Activated naive CD4-positive, alpha-beta T cell treated with anti-CD3 and anti-CD28 coated beads, Interleukin-2, amount 50 U/mL, for 24 hours (primary cell): ENCODE measurements at regions not wholly inside any gene's neighbourhood (a gene's known extent, or its start where the extent isn't known, plus 50 kb on each side); places are given as distances from the start of the nearest gene placed in this dataset.
"Not testable (repeated sequence)": the region's sequence is repeated elsewhere in the genome, so short reads cannot be mapped to it uniquely, and the experiment has no call there.

ENCODE experiments used
- H3K27ac Mint-ChIP-seq: one replicate; pipeline ENCODE4 v1.8.0; 2021; ENCODE audit warnings: mild to moderate bottlenecking, mixed read lengths
- H3K27me3 Mint-ChIP-seq: one replicate; pipeline ENCODE4 v1.8.0; 2021; ENCODE audit warnings: mixed read lengths
- H3K36me3 Mint-ChIP-seq: one replicate; pipeline ENCODE4 v1.8.0; 2021; ENCODE audit warnings: mixed read lengths
- H3K4me1 Mint-ChIP-seq: one replicate; pipeline ENCODE4 v1.8.0; 2021; ENCODE audit warnings: mixed read lengths
- H3K4me3 Mint-ChIP-seq: one replicate; pipeline ENCODE4 v1.8.0; 2021; ENCODE audit warnings: mild to moderate bottlenecking, mixed read lengths
- H3K9me3 Mint-ChIP-seq: one replicate; pipeline ENCODE4 v1.8.0; 2021; ENCODE audit warnings: mixed read lengths

DNA sequence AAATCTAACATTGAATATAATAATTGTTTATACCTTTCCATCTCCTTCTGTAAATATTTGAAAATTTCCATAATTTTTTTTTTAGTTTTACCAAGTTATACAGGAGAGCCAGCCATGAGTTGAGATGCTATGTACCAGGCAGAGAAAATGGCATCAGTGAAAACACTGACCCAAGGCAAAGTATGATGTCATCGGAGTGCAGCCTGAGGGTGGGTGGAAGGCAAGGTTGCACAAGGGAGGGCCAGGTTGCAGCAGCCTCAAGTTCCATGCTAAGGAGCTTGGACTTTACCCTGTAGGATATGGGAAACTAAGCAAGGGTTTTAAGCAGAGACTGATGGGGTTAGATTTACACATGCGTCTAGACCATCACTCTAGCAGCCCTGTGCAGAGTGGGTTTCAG, 441.1 kb downstream of the BCAT1 start:
- Mint-ChIP-seq H3K4me1 (no peaks in the 10 kb centered on the region), H3K9me3 (no peaks in the 10 kb centered on the region), H3K27ac (no peak overlapping the region), H3K36me3 (no peaks in the 10 kb centered on the region), H3K4me3 (no peak overlapping the region), H3K27me3 (no peaks in the 10 kb centered on the region)

DNA sequence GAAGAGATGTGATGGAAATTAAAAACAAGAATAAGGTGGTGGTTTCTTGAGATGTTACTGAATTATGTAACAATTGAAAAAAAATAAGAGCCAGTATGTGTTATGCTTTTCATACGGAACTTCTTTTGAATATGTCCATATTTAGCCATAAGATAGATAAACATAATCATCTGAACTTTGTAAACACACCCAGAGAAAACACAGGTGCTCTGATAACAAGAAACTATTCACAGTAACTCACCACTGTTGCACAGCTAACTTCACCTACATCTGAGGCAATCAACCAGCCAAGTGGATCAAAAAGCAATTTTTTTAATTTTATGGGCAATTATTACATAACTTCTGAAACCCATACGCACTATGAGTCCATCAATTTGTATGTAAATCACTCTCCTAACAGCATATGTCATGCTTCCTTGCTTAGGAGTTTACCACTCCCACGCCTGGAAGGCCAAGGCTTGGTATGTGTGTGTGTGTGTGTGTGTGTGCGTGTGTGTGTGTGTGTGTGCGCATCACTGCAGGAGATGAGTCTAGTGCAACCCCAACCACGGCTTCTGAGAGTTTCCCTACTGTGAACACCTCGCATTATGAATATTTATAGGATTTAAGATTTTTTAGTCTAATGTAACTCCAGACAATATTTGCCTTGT, 443.4 kb downstream of the BCAT1 start:
- no peak overlapping the region for H3K27ac Mint-ChIP-seq
- H3K4me3 Mint-ChIP-seq, result no peak overlapping the region
- no peaks in the 10 kb centered on the region for H3K4me1 Mint-ChIP-seq
- H3K27me3 Mint-ChIP-seq, result no peaks in the 10 kb centered on the region
- H3K9me3 Mint-ChIP-seq, result no peaks in the 10 kb centered on the region
- H3K36me3 Mint-ChIP-seq, result no peaks in the 10 kb centered on the region

DNA sequence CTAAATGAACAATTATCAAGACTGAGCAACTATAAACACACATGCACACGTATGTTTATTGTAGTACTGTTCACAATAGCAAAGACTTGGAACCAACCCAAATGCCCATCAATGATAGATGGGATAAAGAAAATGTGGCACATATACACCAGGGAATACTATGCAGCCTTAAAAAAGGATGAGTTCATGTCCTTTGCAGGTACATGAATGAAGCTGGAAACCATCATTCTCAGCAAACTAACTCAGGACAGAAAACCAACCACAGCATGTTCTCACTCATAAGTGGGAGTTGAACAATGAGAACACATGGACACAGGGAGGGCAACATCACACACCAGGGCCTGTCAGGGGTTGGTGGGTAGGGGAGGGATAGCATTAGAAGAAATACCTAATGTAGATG, 445.4 kb downstream of the BCAT1 start:
- not testable (repeated sequence) for H3K4me1 Mint-ChIP-seq, H3K36me3 Mint-ChIP-seq, H3K9me3 Mint-ChIP-seq, H3K4me3 Mint-ChIP-seq, H3K27me3 Mint-ChIP-seq, H3K27ac Mint-ChIP-seq

DNA sequence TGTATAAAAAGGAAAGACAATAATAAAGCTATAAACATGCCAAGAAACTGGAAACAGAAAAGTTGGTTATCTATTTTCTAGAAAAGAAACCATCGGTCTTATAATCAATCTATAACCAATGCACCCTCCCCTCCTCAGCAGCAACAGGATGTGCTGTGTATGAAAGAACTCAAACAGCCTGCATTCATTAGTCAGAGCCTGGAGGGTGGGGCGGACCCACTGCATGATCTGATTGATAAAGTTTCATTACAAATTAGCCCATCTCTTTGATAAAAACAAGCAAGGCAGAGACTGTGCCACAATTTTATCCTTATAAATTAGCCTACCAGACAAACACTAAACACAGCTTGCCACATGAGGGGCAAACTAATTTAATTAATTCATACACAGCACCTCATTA, 448.1 kb downstream of the BCAT1 start:
- Mint-ChIP-seq H3K27me3 (no peaks in the 10 kb centered on the region), H3K36me3 (no peaks in the 10 kb centered on the region), H3K4me3 (no peak overlapping the region), H3K4me1 (no peaks in the 10 kb centered on the region), H3K9me3 (no peaks in the 10 kb centered on the region), H3K27ac (no peak overlapping the region)

DNA sequence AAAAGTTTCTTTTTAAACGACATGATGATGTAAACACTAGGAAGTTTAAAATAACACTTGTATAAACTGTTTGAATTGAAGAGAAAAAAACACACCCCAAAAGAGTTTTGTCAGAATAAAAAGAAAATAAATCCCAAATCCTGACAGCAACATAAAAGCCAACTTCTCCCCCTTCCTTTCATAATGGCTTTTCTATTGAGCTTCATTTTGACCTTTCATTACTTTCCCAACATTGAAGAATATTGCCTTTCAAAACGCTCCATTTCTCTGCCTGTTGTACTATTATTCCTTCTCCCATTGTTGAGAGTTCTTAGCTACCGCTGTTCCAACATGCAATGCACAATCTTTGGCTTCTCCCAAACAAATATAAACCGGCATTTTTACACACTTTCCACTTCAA, 448.5 kb downstream of the BCAT1 start:
- no peak overlapping the region for H3K4me3 Mint-ChIP-seq
- no peak overlapping the region for H3K27ac Mint-ChIP-seq
- H3K36me3 Mint-ChIP-seq, result no peaks in the 10 kb centered on the region
- H3K4me1 Mint-ChIP-seq, result no peaks in the 10 kb centered on the region
- H3K9me3 Mint-ChIP-seq, result no peaks in the 10 kb centered on the region
- no peaks in the 10 kb centered on the region for H3K27me3 Mint-ChIP-seq

DNA sequence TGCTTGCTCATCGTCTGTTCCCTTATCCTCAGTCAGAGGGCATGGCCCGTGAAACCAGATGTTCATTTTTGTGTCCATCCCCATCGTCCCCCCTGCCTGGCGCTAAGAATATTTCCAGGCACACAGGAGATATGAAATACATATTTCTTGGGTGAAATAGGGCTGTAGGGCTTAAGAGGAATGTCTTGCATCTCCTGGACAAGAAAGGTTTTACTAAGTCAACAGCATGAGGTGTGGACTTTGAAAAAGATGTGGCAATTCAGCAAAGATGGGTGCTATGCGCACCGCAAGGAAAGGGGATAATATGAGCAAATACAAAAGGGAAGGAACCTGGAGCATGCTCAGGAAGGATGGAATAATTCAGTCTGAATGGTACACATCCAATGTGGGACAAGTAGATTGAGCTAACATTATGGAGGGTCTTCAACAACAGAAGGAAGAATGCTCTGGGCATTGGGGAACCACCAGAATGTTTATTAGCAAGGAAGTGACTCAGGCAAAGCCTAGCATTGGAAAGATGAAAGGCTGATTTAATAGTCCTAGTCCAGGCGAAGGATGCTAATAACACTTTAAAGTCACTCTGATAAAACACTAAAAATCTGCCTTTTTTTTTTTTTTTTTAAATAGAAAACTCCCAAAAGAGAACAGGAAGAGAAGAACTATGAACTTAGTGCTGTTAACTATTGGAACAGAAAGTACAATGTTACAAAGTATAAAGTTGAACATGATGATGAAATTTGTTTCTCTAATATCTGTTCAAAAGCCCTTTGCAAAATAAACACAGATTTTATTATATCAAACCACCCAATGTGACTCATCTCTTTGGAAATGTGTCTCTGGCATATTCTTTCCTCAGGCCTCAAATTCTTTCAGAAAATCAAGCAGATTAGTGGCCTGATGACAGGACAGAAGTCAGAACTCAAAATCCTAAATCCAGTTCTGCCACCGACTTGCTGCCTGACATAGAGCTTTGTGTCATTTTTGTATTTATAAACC, 449.5 kb downstream of the BCAT1 start:
- Mint-ChIP-seq H3K27ac (no peak overlapping the region), H3K9me3 (no peaks in the 10 kb centered on the region), H3K36me3 (no peaks in the 10 kb centered on the region)

DNA sequence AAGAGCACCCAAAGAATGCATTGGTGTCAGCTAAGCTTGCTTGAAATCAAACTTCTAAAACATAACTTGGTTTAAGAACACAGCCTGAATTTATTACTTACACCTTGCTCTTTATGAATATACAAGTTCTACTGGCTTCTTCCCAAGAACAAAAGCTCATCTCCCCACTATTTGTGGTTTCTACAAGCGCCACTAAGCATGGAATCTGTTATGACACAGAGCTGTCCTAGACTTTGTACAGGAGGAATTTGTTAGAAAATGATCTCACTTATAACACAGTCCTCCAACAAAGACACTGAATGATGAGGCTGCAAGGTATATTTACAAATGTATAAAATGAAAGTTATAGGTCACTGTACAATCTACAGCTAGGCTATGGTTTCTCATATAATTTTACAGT, 452.1 kb downstream of the BCAT1 start:
- no peaks in the 10 kb centered on the region for H3K9me3 Mint-ChIP-seq

More for the DNA sequence above, 449.5 kb downstream of the BCAT1 start:
- no peak overlapping the region for H3K4me3 Mint-ChIP-seq
- H3K27me3 Mint-ChIP-seq, result no peaks in the 10 kb centered on the region
- no peaks in the 10 kb centered on the region for H3K4me1 Mint-ChIP-seq

DNA sequence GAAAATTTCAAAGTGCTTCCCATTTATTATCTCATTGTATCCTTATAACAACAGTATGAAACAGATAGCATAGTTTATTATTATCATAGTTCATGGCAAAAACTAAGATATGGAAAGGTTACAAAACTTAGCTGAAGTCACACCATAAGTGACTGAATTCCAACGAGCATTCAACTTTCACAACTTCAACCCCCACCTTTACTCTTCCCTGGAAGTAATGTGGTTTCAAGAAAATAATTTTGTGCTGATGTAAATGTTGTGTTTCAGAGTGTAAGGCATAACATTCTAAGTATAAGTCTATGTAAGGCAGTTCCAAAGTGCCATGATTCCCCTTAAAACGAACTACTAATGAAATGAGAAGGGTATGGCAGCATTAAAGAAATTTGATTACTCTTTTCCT, 454.5 kb downstream of the BCAT1 start:
- no peaks in the 10 kb centered on the region for H3K4me1 Mint-ChIP-seq

More for the DNA sequence above, 452.1 kb downstream of the BCAT1 start:
- no peaks in the 10 kb centered on the region for H3K27me3 Mint-ChIP-seq
- H3K27ac Mint-ChIP-seq, result no peak overlapping the region
- H3K4me3 Mint-ChIP-seq, result no peak overlapping the region
- no peaks in the 10 kb centered on the region for H3K4me1 Mint-ChIP-seq
- no peaks in the 10 kb centered on the region for H3K36me3 Mint-ChIP-seq

DNA sequence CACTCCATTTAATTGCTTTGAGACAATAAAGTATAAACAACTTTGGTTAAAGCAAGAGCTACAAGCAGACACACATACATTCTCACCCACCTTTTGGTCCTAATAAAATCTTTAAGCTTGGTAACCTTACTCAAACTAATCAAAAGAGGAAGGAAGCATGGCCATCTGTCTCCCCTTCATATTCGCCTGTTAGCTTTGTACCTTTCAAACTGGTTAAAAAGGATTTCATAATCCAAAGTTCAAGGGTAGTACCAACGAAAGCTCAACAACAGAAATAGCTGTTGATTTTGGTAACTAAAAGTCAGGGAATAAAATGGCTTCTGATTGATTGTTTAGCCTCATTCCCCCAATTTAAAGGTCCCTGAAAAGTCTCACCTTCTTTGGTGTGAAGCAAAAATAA, 456.9 kb downstream of the BCAT1 start:
- Mint-ChIP-seq H3K27me3 (no peaks in the 10 kb centered on the region), H3K36me3 (no peaks in the 10 kb centered on the region), H3K4me3 (no peak overlapping the region), H3K9me3 (no peaks in the 10 kb centered on the region), H3K4me1 (no peaks in the 10 kb centered on the region), H3K27ac (no peak overlapping the region)

More for the DNA sequence above, 454.5 kb downstream of the BCAT1 start:
- H3K27me3 Mint-ChIP-seq, result no peaks in the 10 kb centered on the region
- H3K27ac Mint-ChIP-seq, result no peak overlapping the region
- no peaks in the 10 kb centered on the region for H3K36me3 Mint-ChIP-seq
- H3K9me3 Mint-ChIP-seq, result no peaks in the 10 kb centered on the region
- no peak overlapping the region for H3K4me3 Mint-ChIP-seq

DNA sequence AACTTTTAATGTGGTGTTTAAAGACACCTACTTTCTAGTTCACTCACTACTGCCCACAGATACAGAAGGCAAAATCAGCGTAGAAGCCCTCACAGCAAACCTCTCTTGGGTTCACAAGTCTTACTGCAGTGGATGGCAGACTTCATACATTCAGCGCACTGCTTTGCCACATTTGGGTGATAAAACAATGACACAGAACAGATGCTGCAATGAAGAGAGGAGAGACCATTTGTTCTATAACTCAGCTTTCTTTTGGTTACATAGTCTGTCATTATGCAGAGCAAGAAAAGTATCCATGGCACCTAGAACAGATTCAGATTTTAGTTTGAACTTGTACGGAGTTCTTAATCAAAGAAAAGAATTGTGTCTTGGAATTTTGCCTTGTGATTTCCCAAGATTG, 459.0 kb downstream of the BCAT1 start:
- Mint-ChIP-seq H3K4me1 (no peaks in the 10 kb centered on the region), H3K36me3 (no peaks in the 10 kb centered on the region), H3K4me3 (no peak overlapping the region), H3K27ac (no peak overlapping the region), H3K9me3 (no peaks in the 10 kb centered on the region), H3K27me3 (no peaks in the 10 kb centered on the region)

DNA sequence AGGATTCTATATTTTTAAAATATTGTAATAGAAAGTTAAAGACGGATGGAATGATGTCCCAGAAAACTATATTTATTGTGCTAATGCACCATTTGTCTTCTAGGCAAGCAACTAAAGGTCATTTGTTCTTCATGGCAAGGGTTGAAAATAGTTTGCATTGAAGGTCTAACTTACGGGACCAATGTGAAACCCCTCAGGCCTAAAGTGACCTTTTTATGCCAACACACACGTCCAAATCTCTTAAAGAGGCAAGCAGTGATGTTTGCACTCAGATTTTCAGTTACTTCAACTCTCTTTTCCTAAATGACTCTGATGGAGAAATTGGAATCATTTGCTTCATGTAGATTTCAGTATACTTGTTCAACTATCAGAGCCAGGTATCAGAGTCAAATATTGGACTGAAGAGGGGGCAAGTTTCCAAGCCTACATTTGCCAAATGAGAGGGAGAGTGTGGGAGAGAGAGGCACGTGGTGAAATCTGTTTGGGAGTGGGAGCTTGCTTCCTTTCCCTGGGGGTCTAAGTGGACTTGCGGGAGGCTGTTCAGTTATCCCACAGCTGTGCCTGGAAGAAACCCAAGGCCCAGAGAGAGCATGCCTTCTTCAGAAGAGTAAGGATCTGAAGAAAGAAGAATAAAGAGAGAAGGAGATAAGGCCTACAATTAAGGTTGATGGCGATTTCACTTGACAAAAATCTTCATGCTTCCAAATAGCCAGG, 459.8 kb downstream of the BCAT1 start:
- no peaks in the 10 kb centered on the region for H3K4me1 Mint-ChIP-seq
- no peaks in the 10 kb centered on the region for H3K9me3 Mint-ChIP-seq
- no peaks in the 10 kb centered on the region for H3K36me3 Mint-ChIP-seq
- H3K27ac Mint-ChIP-seq, result no peak overlapping the region
- no peak overlapping the region for H3K4me3 Mint-ChIP-seq
- no peaks in the 10 kb centered on the region for H3K27me3 Mint-ChIP-seq

DNA sequence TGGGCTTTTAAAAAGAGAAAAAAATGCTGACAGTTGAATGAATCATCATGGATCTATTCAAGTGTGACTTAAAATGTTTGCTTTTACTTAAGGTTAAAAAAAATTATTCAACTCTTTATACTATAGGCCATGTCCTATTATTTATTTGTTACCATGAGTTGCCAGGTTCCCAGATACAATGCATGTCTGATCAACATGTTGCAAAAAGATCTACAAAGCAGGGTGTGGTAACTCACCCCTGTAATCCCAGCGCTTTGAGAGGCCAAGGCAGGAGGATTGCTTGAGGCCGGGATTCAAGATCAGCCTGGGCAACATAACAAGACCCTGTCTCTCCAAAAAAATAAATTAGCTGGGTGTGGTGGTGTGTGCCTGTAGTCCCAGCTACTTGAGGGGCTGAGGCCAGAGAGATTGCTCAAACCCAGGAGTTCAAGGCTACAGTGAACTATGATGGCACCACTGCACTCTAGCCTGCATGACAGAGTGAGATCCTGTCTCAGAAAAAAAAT, 460.8 kb downstream of the BCAT1 start:
- Mint-ChIP-seq H3K4me1 (no peaks in the 10 kb centered on the region), H3K27me3 (no peaks in the 10 kb centered on the region), H3K36me3 (no peaks in the 10 kb centered on the region), H3K27ac (no peak overlapping the region), H3K9me3 (no peaks in the 10 kb centered on the region), H3K4me3 (no peak overlapping the region)

DNA sequence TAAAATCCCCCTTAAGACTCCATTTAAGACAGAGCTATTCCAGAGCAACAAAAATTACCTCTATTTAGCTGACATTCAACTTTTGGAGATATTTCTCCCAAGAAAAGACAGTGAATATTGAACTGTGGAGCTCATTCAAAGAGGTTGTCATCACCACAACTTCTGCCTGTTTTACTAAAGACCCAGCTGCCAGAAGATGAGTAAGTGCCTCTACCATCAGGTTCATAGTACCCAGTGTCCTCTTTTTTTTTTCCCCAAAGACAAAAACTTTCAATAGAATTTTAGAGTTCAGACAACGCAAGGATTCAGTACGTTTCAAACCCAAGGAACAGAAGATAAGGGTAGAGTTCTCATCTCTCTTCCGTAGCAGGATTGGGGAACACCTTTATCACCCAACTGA, 461.3 kb downstream of the BCAT1 start:
- Mint-ChIP-seq H3K4me3 (no peak overlapping the region), H3K27ac (no peak overlapping the region), H3K4me1 (no peaks in the 10 kb centered on the region)

DNA sequence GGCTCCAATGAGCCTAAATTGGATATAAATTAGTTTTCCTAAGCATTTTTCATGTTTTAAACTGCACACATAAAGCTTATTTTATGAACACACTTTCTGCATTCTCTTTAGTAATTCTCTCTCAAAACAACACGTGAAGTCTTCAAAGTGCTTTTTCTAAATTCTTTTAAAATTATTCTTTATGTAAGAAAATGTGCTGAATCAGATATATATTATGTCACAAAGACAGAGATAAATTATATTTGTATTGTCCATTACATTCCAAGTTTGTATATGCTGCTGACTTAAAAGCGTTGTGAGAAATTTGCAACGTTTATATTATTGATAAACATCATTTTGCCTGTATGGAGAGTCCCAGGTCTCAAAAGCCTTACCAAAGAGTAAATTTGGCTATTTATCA, 465.2 kb downstream of the BCAT1 start:
- H3K36me3 Mint-ChIP-seq, result no peaks in the 10 kb centered on the region
- no peaks in the 10 kb centered on the region for H3K4me1 Mint-ChIP-seq
- no peak overlapping the region for H3K4me3 Mint-ChIP-seq
- no peaks in the 10 kb centered on the region for H3K9me3 Mint-ChIP-seq
- no peaks in the 10 kb centered on the region for H3K27me3 Mint-ChIP-seq
- no peak overlapping the region for H3K27ac Mint-ChIP-seq

More for the DNA sequence above, 461.3 kb downstream of the BCAT1 start:
- Mint-ChIP-seq H3K36me3 (no peaks in the 10 kb centered on the region), H3K9me3 (no peaks in the 10 kb centered on the region), H3K27me3 (no peaks in the 10 kb centered on the region)

DNA sequence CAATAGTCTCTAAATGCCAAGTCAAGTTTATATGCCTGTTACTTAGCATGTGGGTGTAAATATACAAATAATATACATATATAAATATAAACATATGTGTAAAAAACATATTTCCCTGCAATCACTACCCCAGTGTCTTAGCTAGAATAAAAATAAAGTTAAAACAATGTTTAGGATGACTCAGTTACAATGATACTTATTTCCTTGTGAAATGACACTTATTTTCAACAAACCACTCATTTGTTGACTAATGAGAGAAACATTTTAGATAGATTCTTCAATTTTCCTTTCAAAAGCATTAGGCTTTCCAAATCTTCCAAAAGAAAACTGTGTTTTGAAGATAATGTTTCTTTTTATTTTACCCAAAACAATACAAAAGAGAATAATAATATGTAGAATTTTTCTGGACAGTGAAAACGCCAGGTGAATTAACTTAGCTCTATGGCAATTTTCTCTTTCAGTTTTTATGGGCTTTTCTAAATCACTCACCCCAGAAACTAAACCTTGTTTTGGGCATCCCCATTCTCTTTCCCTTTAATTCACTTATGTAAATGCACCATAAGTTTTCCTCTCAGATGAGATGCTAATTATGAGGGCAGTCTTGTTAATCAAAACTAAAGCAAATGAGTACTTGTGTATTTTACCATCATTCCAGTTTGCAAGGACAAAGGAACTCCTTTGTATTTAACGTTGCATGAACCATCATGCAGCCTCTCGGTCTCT, 465.9 kb downstream of the BCAT1 start:
- Mint-ChIP-seq H3K4me1 (no peaks in the 10 kb centered on the region), H3K27ac (no peak overlapping the region), H3K27me3 (no peaks in the 10 kb centered on the region), H3K4me3 (no peak overlapping the region), H3K36me3 (no peaks in the 10 kb centered on the region), H3K9me3 (no peaks in the 10 kb centered on the region)
